Ishikawa (cell line): ENCODE measurements at regions not wholly inside any gene's neighbourhood (a gene's known extent, or its start where the extent isn't known, plus 50 kb on each side); places are given as distances from the start of the nearest gene placed in this dataset.

Experiments
- CEBPB ChIP-seq: IDR thresholded peaks from 2 replicates; pipeline ENCODE4 v1.6.1; 2012
- CREB1 ChIP-seq: IDR thresholded peaks from 2 replicates; pipeline ENCODE4 v1.6.1; 2012; ENCODE audit warnings: low read depth
- EGR1 ChIP-seq: IDR thresholded peaks from 2 replicates; pipeline ENCODE4 v1.6.1; 2012
- EP300 ChIP-seq: IDR thresholded peaks from 2 replicates; pipeline ENCODE4 v1.6.1; 2012; ENCODE audit warnings: borderline replicate concordance
- FOXM1 ChIP-seq: IDR thresholded peaks from 2 replicates; pipeline ENCODE4 v1.6.1; 2012; ENCODE audit warnings: low read depth, borderline replicate concordance
- NFIC ChIP-seq: IDR thresholded peaks from 2 replicates; pipeline ENCODE4 v1.6.1; 2012
- RAD21 ChIP-seq: IDR thresholded peaks from 2 replicates; pipeline ENCODE4 v1.6.1; 2012; ENCODE audit warnings: low read depth
- TAF1 ChIP-seq: IDR thresholded peaks from 2 replicates; pipeline ENCODE4 v1.6.1; 2012; ENCODE audit warnings: low read depth, mild to moderate bottlenecking
- TCF12 ChIP-seq: IDR thresholded peaks from 2 replicates; pipeline ENCODE4 v1.6.1; 2012; ENCODE audit warnings: low read depth
- TEAD4 ChIP-seq: IDR thresholded peaks from 2 replicates; pipeline ENCODE4 v1.6.1; 2012
- YY1 ChIP-seq: IDR thresholded peaks from 2 replicates; pipeline ENCODE4 v1.6.1; 2012; ENCODE audit warnings: low read depth
- ZBTB7A ChIP-seq: IDR thresholded peaks from 2 replicates; pipeline ENCODE4 v1.6.1; 2012; ENCODE audit warnings: low read depth
- TF ChIP-seq, protein P1 (sequence below): IDR thresholded peaks from 2 replicates; pipeline ENCODE4 v1.6.1; 2012; ENCODE audit warnings: low read depth, mild to moderate bottlenecking
- TF ChIP-seq, protein P2 (sequence below): IDR thresholded peaks from 2 replicates; pipeline ENCODE4 v1.6.1; 2012
- TF ChIP-seq, protein P3 (sequence below): IDR thresholded peaks from 2 replicates; pipeline ENCODE4 v1.6.1; 2012

DNA sequence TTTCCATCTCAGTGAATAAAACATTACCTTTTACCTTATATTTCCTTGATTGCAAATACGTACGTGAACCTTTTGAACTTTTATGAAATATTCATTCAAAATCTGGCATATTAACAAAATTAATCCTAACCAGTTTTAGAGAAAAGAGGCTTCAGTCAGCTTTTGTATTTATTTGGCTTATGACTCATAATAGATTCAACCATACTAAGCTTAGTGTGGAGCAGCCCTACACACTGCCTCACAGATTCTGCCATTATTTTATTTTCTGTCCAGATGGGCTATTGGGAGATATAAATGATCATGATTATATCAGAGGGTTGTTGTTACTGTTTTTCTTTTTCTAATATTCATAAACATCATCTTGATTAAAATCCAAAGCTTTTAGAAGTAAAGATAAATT lies 325.5 kb downstream of the GPR37 start:
- TF ChIP-seq TCF12 (no peak), ZBTB7A (no peak), CREB1 (no peak), RAD21 (no peak), NFIC (no peak), FOXM1 (no peak), TAF1 (no peak), EGR1 (no peak), CEBPB (no peak), YY1 (no peak), TEAD4 (no peak), EP300 (no peak)
- TF ChIP-seq, protein P1, sequence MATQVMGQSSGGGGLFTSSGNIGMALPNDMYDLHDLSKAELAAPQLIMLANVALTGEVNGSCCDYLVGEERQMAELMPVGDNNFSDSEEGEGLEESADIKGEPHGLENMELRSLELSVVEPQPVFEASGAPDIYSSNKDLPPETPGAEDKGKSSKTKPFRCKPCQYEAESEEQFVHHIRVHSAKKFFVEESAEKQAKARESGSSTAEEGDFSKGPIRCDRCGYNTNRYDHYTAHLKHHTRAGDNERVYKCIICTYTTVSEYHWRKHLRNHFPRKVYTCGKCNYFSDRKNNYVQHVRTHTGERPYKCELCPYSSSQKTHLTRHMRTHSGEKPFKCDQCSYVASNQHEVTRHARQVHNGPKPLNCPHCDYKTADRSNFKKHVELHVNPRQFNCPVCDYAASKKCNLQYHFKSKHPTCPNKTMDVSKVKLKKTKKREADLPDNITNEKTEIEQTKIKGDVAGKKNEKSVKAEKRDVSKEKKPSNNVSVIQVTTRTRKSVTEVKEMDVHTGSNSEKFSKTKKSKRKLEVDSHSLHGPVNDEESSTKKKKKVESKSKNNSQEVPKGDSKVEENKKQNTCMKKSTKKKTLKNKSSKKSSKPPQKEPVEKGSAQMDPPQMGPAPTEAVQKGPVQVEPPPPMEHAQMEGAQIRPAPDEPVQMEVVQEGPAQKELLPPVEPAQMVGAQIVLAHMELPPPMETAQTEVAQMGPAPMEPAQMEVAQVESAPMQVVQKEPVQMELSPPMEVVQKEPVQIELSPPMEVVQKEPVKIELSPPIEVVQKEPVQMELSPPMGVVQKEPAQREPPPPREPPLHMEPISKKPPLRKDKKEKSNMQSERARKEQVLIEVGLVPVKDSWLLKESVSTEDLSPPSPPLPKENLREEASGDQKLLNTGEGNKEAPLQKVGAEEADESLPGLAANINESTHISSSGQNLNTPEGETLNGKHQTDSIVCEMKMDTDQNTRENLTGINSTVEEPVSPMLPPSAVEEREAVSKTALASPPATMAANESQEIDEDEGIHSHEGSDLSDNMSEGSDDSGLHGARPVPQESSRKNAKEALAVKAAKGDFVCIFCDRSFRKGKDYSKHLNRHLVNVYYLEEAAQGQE: no peak
- TF ChIP-seq, protein P2, sequence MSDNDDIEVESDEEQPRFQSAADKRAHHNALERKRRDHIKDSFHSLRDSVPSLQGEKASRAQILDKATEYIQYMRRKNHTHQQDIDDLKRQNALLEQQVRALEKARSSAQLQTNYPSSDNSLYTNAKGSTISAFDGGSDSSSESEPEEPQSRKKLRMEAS: no peak
- TF ChIP-seq, protein P3, sequence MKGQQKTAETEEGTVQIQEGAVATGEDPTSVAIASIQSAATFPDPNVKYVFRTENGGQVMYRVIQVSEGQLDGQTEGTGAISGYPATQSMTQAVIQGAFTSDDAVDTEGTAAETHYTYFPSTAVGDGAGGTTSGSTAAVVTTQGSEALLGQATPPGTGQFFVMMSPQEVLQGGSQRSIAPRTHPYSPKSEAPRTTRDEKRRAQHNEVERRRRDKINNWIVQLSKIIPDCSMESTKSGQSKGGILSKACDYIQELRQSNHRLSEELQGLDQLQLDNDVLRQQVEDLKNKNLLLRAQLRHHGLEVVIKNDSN: no peak

DNA sequence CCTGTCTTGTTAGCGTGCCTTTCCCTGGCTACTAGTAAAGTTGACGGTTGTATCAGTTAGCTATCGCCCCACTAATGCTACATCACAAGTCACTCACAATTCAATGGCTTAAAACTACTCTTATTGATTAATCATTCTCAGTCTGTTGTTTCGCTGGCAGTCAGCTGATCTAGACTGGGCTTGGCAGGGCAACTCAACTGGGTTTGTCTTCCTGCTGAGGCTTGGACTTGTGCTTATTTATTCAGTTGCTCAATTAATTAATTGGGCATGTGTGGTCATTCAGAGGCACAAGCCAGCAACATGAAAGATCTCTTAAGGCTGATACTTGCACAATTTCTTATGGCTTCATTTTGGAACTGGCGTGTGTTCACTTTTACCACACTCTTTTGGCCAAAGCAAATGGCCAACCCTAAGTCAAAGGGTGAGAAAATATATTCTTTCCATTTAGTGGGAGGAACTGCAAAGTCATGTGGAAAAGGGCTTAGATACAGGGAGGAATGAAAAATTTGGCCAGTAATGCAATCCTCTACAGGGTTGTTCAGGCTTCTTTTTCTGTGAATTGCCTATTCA lies 333.5 kb downstream of the GPR37 start:
- TF ChIP-seq TEAD4: no peak
- no peak for TF ChIP-seq EP300
- TF ChIP-seq YY1: no peak
- no peak for TF ChIP-seq FOXM1
- no peak for TF ChIP-seq CEBPB
- TF ChIP-seq TCF12: no peak
- TF ChIP-seq, protein P3: no peak

DNA sequence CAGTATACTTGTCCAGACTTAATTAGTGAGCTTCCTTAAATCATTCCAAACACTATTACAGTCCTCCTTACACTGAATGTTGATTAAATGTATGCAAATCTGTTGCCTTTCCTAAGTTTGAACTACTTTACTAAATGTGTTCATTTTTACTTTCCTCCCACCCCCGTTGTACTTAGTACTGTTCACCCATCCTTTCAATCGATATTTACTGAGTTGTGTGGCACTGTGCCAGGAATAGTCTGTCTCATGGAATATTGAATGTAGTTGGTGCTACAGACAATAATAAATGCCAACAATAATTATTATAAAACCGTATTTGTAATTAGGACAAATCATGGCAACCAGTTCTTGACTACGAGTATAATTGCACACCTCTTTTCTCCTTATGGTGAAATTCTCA lies 335.7 kb downstream of the GPR37 start:
- TF ChIP-seq CREB1 (no peak), TAF1 (no peak), EP300 (no peak), ZBTB7A (no peak), RAD21 (no peak), CEBPB (no peak), EGR1 (no peak)
- TF ChIP-seq, protein P2: no peak

DNA sequence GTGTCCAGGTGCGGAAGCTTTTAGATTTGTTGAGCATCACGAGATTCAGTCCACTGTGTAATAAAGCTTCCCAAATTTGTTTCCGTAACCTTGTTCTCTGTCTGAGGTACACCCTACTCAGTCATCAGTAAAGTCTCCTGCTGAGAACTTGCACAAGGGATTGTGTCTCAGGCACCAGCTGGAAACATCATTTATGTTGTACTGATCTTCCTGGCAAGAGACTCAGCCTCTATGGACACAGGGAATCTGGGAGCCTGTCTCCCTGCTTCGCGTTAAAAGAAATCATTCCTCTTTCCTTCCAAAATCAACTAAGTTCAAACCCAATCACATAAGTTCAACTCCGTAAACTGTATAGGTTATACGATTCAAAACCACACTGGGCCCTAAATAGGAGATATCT lies 336.8 kb downstream of the GPR37 start:
- TF ChIP-seq EP300: no peak
- no peak for TF ChIP-seq CEBPB
- TF ChIP-seq, protein P3: no peak
- no peak for TF ChIP-seq NFIC
- TF ChIP-seq, protein P2: no peak
- TF ChIP-seq YY1: no peak
- no peak for TF ChIP-seq FOXM1
- TF ChIP-seq ZBTB7A: no peak
- TF ChIP-seq RAD21: no peak
- no peak for TF ChIP-seq TCF12
- TF ChIP-seq EGR1: no peak
- TF ChIP-seq TAF1: no peak
- no peak for TF ChIP-seq TEAD4
- TF ChIP-seq CREB1: no peak

DNA sequence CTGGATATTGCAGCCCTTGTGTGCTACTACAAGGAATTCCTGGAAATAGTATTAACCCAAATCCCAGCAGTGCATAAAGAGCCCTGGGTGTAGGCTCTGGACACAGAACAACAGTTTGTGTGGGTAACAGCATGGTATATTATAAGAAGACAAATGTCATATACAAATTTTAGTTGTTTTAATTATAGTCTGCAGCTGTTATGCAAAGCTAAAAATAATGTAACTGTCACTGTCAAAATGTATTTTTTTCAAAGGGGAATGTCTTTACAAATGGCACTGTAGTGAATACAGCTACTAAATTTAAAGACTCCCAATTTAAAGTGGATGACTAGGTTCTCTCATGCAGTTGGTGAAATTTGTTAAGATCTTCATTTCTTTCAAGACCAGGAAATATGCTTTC lies 339.0 kb downstream of the GPR37 start:
- TF ChIP-seq, protein P3: no peak
- TF ChIP-seq TAF1 (no peak), TEAD4 (no peak), EP300 (no peak), FOXM1 (no peak), RAD21 (no peak)

DNA sequence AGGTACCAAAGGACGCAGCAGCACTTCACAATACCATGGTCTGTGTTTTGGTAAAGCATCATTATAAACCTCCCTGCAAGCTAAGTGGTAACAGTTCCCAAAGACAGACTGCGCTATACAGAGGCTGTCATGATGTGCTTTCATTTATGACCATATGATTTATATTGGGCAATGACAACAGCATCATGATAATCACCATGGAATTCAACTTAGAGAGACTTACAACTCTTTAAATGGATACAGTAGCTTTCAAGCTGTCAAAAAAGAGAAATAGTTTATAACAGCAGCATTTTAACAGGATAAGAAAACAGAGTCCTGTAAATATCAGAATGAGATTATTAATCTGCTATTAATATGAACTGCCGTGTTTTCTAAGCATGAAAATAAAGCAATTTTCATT lies 341.7 kb downstream of the GPR37 start:
- TF ChIP-seq NFIC (no peak), YY1 (no peak), EP300 (no peak), EGR1 (no peak), RAD21 (no peak), ZBTB7A (no peak), TAF1 (no peak), TCF12 (no peak), CEBPB (no peak), CREB1 (no peak), TEAD4 (no peak)
- TF ChIP-seq, protein P1: no peak
- TF ChIP-seq, protein P3: no peak
- TF ChIP-seq, protein P2: no peak
